H1 (cell line): ENCODE measurements at regions not wholly inside any gene's neighbourhood (a gene's known extent, or its start where the extent isn't known, plus 50 kb on each side); places are given as distances from the start of the nearest gene placed in this dataset.

Source experiments
- CTCF ChIA-PET: fragments of 300-600 bp; sonication (Branson Sonifier 250); formaldehyde crosslinking; loops from one replicate; lab custom pipeline; 2021; ENCODE audit not compliant: partially characterized antibody; lab: Charles Lee
- POLR2A ChIA-PET: fragments of 300-600 bp; sonication (Branson Sonifier 250); formaldehyde crosslinking; loops from one replicate; lab custom pipeline; 2021; ENCODE audit warnings: inconsistent platforms; ENCODE audit not compliant: partially characterized antibody; lab: Charles Lee
- DNase-seq, 2 experiments: peaks; one replicate each; pipeline versions ENCODE4 v3.0.0 to v3.0.0-alpha.2; 2010 to 2022; ENCODE audit warnings: low spot score in 2 of 2, low read depth in 1 of 2, mixed read lengths in 1 of 2
- FAIRE-seq: peaks from 2 replicates; lab custom pipeline; 2011; peaks lifted over from hg19 to GRCh38; lab: Jason Lieb, UNC
- H2AFZ ChIP-seq: 2 replicates; pipeline ENCODE4 v1.8.1; 2012; ENCODE audit warnings: low read length, inconsistent platforms
- H2AK5ac ChIP-seq: 2 replicates; pipeline ENCODE4 v1.6.1; 2013; ENCODE audit warnings: low read depth, low read length
- H2BK120ac ChIP-seq: replicated peaks from 2 replicates; pipeline ENCODE3; 2013; ENCODE audit warnings: low read depth, low read length, inconsistent platforms
- H2BK12ac ChIP-seq: 2 replicates; pipeline ENCODE4 v1.6.1; 2013; ENCODE audit warnings: low read depth, low read length
- H2BK15ac ChIP-seq: 2 replicates; pipeline ENCODE4 v1.6.1; 2013; ENCODE audit warnings: low read length
- H2BK20ac ChIP-seq: 2 replicates; pipeline ENCODE4 v1.6.1; 2013; ENCODE audit warnings: low read length
- H2BK5ac ChIP-seq: 2 replicates; pipeline ENCODE4 v1.6.1; 2013; ENCODE audit warnings: low read depth, low read length
- H3K14ac ChIP-seq: 2 replicates; pipeline ENCODE4 v1.6.1; 2013; ENCODE audit warnings: inconsistent platforms; ENCODE audit not compliant: insufficient read length
- H3K18ac ChIP-seq: 2 replicates; pipeline ENCODE4 v1.6.1; 2013; ENCODE audit warnings: low read length; ENCODE audit errors: extremely low read depth
- H3K23ac ChIP-seq: 2 replicates; pipeline ENCODE4 v1.6.1; 2013; ENCODE audit warnings: inconsistent platforms; ENCODE audit not compliant: insufficient read length
- H3K23me2 ChIP-seq: 2 replicates; pipeline ENCODE4 v1.6.1; 2013; ENCODE audit warnings: low read depth, low read length
- H3K27ac ChIP-seq: 2 replicates; pipeline ENCODE4 v1.6.1; 2011; ENCODE audit warnings: low read depth, low read length, inconsistent platforms
- H3K27me3 ChIP-seq, 4 experiments: replicated peaks in 1 of 4; 1 replicate in 1 of 4; 2 replicates in 3 of 4; pipeline versions ENCODE4 v1.6.1 to v1.8.1; 2011 to 2013; ENCODE audit warnings: low read length in 3 of 4, mild to moderate bottlenecking in 3 of 4, inconsistent platforms in 2 of 4, mixed read lengths in 2 of 4, moderate library complexity in 1 of 4; ENCODE audit not compliant: control insufficient read depth in 3 of 4, insufficient read depth in 3 of 4; ENCODE audit errors: extremely low read depth in 1 of 4
- H3K36me3 ChIP-seq, 4 experiments: 2 replicates each; pipeline versions ENCODE4 v1.6.1 to v1.8.1; 2011 to 2013; ENCODE audit warnings: mild to moderate bottlenecking in 4 of 4, low read length in 3 of 4, moderate library complexity in 2 of 4, control low read depth in 1 of 4, inconsistent platforms in 1 of 4; ENCODE audit not compliant: insufficient read depth in 4 of 4, control insufficient read depth in 2 of 4
- H3K4ac ChIP-seq: replicated peaks from 2 replicates; pipeline ENCODE3; 2013; ENCODE audit warnings: low read length, low read depth, mixed read lengths, inconsistent platforms; ENCODE audit not compliant: insufficient read length
- H3K4me1 ChIP-seq, 4 experiments: replicated peaks in 1 of 4; 1 replicate in 1 of 4; 2 replicates in 3 of 4; pipeline versions ENCODE4 v1.6.1 to v1.8.1; 2011 to 2013; ENCODE audit warnings: low read length in 3 of 4, inconsistent platforms in 2 of 4, mixed read lengths in 1 of 4; ENCODE audit not compliant: insufficient read depth in 4 of 4, control insufficient read depth in 3 of 4
- H3K4me2 ChIP-seq, 2 experiments: 2 replicates each; pipeline versions ENCODE4 v1.6.1 to v1.8.1; 2011 to 2013; ENCODE audit warnings: low read depth in 2 of 2, low read length in 2 of 2, control low read depth in 1 of 2, inconsistent platforms in 1 of 2, mild to moderate bottlenecking in 1 of 2; ENCODE audit not compliant: insufficient read depth in 1 of 2
- H3K4me3 ChIP-seq, 4 experiments: fragments of 200-600, 300-600 bp in 1 of 4; sonication (generic), shearing (Covaris generic), sonication (Bioruptor Twin) in 1 of 4; 2 replicates each; pipeline versions ENCODE4 v1.5.1 to v1.8.1; 2011 to 2016; ENCODE audit warnings: low read length in 4 of 4, low read depth in 3 of 4, control low read depth in 2 of 4, inconsistent platforms in 2 of 4, mild to moderate bottlenecking in 2 of 4, mixed read lengths in 1 of 4, moderate library complexity in 1 of 4; ENCODE audit not compliant: insufficient read depth in 2 of 4; ENCODE audit errors: extremely low read depth in 1 of 4
- H3K56ac ChIP-seq: replicated peaks from 2 replicates; pipeline ENCODE3; 2013; ENCODE audit warnings: low read depth, mild to moderate bottlenecking, mixed read lengths, low read length, inconsistent platforms; ENCODE audit not compliant: insufficient read length
- H3K79me1 ChIP-seq: 2 replicates; pipeline ENCODE4 v1.6.1; 2013; ENCODE audit warnings: low read depth, low read length, control low read depth
- H3K79me2 ChIP-seq, 2 experiments: 2 replicates each; pipeline versions ENCODE4 v1.6.1 to v1.8.1; 2012 to 2013; ENCODE audit warnings: low read length in 2 of 2, mild to moderate bottlenecking in 2 of 2, inconsistent platforms in 1 of 2; ENCODE audit not compliant: insufficient read depth in 2 of 2, control insufficient read depth in 1 of 2
- H3K9ac ChIP-seq, 4 experiments: replicated peaks in 1 of 4; 1 replicate in 1 of 4; 2 replicates in 3 of 4; pipeline versions ENCODE4 v1.6.1 to v1.8.1; 2011 to 2013; ENCODE audit warnings: low read depth in 3 of 4, low read length in 3 of 4, control low read depth in 2 of 4, mild to moderate bottlenecking in 2 of 4, moderate library complexity in 2 of 4, inconsistent platforms in 1 of 4; ENCODE audit errors: extremely low read depth in 1 of 4
- H3K9me3 ChIP-seq, 2 experiments: 2 replicates each; pipeline versions ENCODE4 v1.6.1 to v1.8.1; 2012 to 2013; ENCODE audit warnings: mild to moderate bottlenecking in 2 of 2, moderate library complexity in 2 of 2, control low read depth in 1 of 2, inconsistent platforms in 1 of 2, low read depth in 1 of 2, low read length in 1 of 2, mixed read lengths in 1 of 2; ENCODE audit not compliant: insufficient read depth in 2 of 2
- H4K20me1 ChIP-seq, 2 experiments: replicated peaks in 1 of 2; 2 replicates each; pipeline versions ENCODE3 to v1.8.1; 2011 to 2013; ENCODE audit warnings: inconsistent platforms in 2 of 2, low read length in 2 of 2, mild to moderate bottlenecking in 1 of 2; ENCODE audit not compliant: insufficient read depth in 2 of 2, control insufficient read depth in 1 of 2
- H4K5ac ChIP-seq: 2 replicates; pipeline ENCODE4 v1.6.1; 2013; ENCODE audit warnings: low read length, low read depth, mixed read lengths, inconsistent platforms; ENCODE audit not compliant: insufficient read length
- H4K8ac ChIP-seq: 2 replicates; pipeline ENCODE4 v1.8.0; 2013; ENCODE audit warnings: mild to moderate bottlenecking, moderate library complexity, low read length, inconsistent platforms; ENCODE audit not compliant: insufficient read depth; ENCODE audit errors: extremely low read depth
- H4K91ac ChIP-seq: replicated peaks from 2 replicates; pipeline ENCODE3; 2013; ENCODE audit warnings: low read length, mixed read lengths, inconsistent platforms; ENCODE audit not compliant: insufficient read length
- HDAC2 ChIP-seq, 2 experiments: fragments of 300-600 bp in 1 of 2; sonication (generic) in 1 of 2; IDR thresholded peaks; 2 replicates each; pipeline ENCODE4 v1.6.1; 2011 to 2012; ENCODE audit warnings: low read depth in 2 of 2, low read length in 2 of 2, mild to moderate bottlenecking in 2 of 2, moderate library complexity in 2 of 2, borderline replicate concordance in 1 of 2, inconsistent platforms in 1 of 2
- WGBS, 2 experiments: shearing (Covaris generic) in 1 of 2; methylation state at CpG; one replicate each; pipeline versions ENCODE4 v1.1.6 to v1.1.7; 2013 to 2015; ENCODE audit warnings: low lambda C conversion rate in 2 of 2, mixed read lengths in 2 of 2, inconsistent platforms in 1 of 2, low coverage in 1 of 2, missing lambda C conversion rate in 1 of 2; ENCODE audit not compliant: insufficient replicate concordance in 2 of 2, insufficient coverage in 1 of 2, insufficient read length in 1 of 2; ENCODE audit errors: extremely low coverage in 1 of 2, missing lambda C conversion rate in 1 of 2; 5-methylcytosine and 5-hydroxymethylcytosine counted together

DNA sequence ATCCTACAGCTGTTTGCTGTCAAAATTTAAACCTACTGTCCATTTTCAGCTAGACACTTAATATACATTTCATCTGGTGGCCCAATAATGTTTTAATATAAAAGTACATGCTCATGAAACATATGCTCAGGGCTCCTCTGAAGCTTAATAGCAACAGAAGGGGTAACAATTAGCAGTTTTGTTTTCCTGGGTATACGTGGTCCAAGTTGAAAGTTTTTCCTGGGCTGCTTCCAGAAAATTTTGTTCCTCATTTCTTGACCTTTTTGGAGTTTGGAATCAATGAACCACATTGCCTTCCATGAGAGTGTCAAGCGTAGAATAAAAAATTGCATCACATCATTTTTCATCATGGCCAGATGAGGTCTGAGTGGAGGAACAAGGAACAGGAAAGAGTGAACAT lies 537.3 kb upstream of the MGMT start:
- FAIRE-seq = no peak
- CTCF ChIA-PET = no interaction called here
- no peak overlapping the region for H3K14ac ChIP-seq
- 84% methylated on average over 2 of the region's 2 CpGs; no CpG with 5 or more reads in 1 of the 2 experiments for WGBS, 2 experiments
- no peak overlapping the region for H4K8ac ChIP-seq
- H2BK5ac ChIP-seq = no peak overlapping the region
- H3K36me3 ChIP-seq = no peaks in the 10 kb centered on the region
- DNase-seq = no peak
- H3K4ac ChIP-seq = no peak overlapping the region
- H2BK12ac ChIP-seq = no peak overlapping the region
- no peak overlapping the region for H3K56ac ChIP-seq
- no peaks in the 10 kb centered on the region for H3K23me2 ChIP-seq
- no peak overlapping the region for H3K9ac ChIP-seq
- no peak overlapping the region for H2BK15ac ChIP-seq
- H2BK20ac ChIP-seq = no peak overlapping the region
- no peak overlapping the region for H2AFZ ChIP-seq
- no peak overlapping the region for H3K23ac ChIP-seq
- no peaks in the 10 kb centered on the region for H3K79me2 ChIP-seq
- no peak overlapping the region for H4K91ac ChIP-seq
- H3K79me1 ChIP-seq = no peaks in the 10 kb centered on the region
- no peak overlapping the region for H2BK120ac ChIP-seq
- H3K4me2 ChIP-seq = no peak overlapping the region
- no peak overlapping the region for H3K4me3 ChIP-seq
- no peak overlapping the region for H3K27ac ChIP-seq
- no peak overlapping the region for H4K5ac ChIP-seq
- H4K20me1 ChIP-seq = no peaks in the 10 kb centered on the region
- H2AK5ac ChIP-seq = no peak overlapping the region
- peaks cover 0 to 2% (median 0%) of the 10 kb centered on the region in 4 experiments; a peak in 1 of 7 replicates for H3K4me1 ChIP-seq
- H3K27me3 ChIP-seq = no peaks in the 10 kb centered on the region
- no peak overlapping the region for H3K18ac ChIP-seq
- POLR2A ChIA-PET = no interaction called here
- no peaks in the 10 kb centered on the region for H3K9me3 ChIP-seq
- no peak for TF ChIP-seq HDAC2 (IDR thresholded peaks at IDR 0.05; ENCODE audit: borderline replicate concordance in 1 of 2, low read depth in 2 of 2, low read length in 2 of 2)
